Right renal pelvis (tissue), 4 donors: ENCODE measurements at regions not wholly inside any gene's neighbourhood (a gene's known extent, or its start where the extent isn't known, plus 50 kb on each side); places are given as distances from the start of the nearest gene placed in this dataset.
"Not testable (repeated sequence)": the region's sequence is repeated elsewhere in the genome, so short reads cannot be mapped to it uniquely, and the experiment has no call there.

Source experiments
- DNase-seq, 4 donors: peaks; one replicate each; pipeline ENCODE4 v3.0.0-alpha.2; 2013; ENCODE audit warnings: low read depth in 4 of 4, low spot score in 3 of 4, missing footprints in 1 of 4

- not testable (repeated sequence) for DNase-seq
These were observed 421.0 kb downstream of the RPIA start for GRCh38 chr2:89112434-89112833.

- DNase-seq: not testable (repeated sequence)
These were observed 421.8 kb downstream of the RPIA start for GRCh38 chr2:89113286-89113685.

GRCh38 chr2:89129440-89129839 lies 438.0 kb downstream of the RPIA start:
- not testable (repeated sequence) for DNase-seq

- DNase-seq: not testable (repeated sequence)
These were observed 439.3 kb downstream of the RPIA start for GRCh38 chr2:89130665-89131308.

- not testable (repeated sequence) for DNase-seq
These were observed 451.5 kb downstream of the RPIA start for GRCh38 chr2:89142959-89143358.

- DNase-seq: not testable (repeated sequence)
These were observed 453.9 kb downstream of the RPIA start for GRCh38 chr2:89145342-89145741.

GRCh38 chr2:89148256-89148655 lies 456.8 kb downstream of the RPIA start:
- not testable (repeated sequence) for DNase-seq

- DNase-seq: not testable (repeated sequence)
These were observed 460.2 kb downstream of the RPIA start for GRCh38 chr2:89151699-89152098.

- DNase-seq: not testable (repeated sequence)
These were observed 461.0 kb downstream of the RPIA start for GRCh38 chr2:89152501-89152900.

GRCh38 chr2:89153210-89153609 lies 461.7 kb downstream of the RPIA start:
- not testable (repeated sequence) for DNase-seq

GRCh38 chr2:89154247-89154682 lies 462.8 kb downstream of the RPIA start:
- DNase-seq: not testable (repeated sequence)

GRCh38 chr2:89160306-89160705 lies 468.8 kb downstream of the RPIA start:
- DNase-seq: not testable (repeated sequence)

- not testable (repeated sequence) for DNase-seq
These were observed 470.2 kb downstream of the RPIA start for GRCh38 chr2:89161626-89162025.

GRCh38 chr2:89170506-89171173 lies 479.2 kb downstream of the RPIA start:
- not testable (repeated sequence) for DNase-seq

GRCh38 chr2:89171174-89171519 lies 479.7 kb downstream of the RPIA start:
- not testable (repeated sequence) for DNase-seq

GRCh38 chr2:89177004-89177403 lies 485.5 kb downstream of the RPIA start:
- not testable (repeated sequence) for DNase-seq

- not testable (repeated sequence) for DNase-seq
These were observed 490.7 kb downstream of the RPIA start for GRCh38 chr2:89182221-89182620.

GRCh38 chr2:89184746-89185145 lies 493.3 kb downstream of the RPIA start:
- not testable (repeated sequence) for DNase-seq

GRCh38 chr2:89195636-89196251 lies 504.3 kb downstream of the RPIA start:
- DNase-seq: not testable (repeated sequence)

- not testable (repeated sequence) for DNase-seq
These were observed 505.2 kb downstream of the RPIA start for GRCh38 chr2:89196719-89197118.

GRCh38 chr2:89198026-89198425 lies 506.6 kb downstream of the RPIA start:
- DNase-seq: not testable (repeated sequence)
